Trophoblast cell (in vitro differentiated cells and primary cell): ENCODE measurements at regions not wholly inside any gene's neighbourhood (a gene's known extent, or its start where the extent isn't known, plus 50 kb on each side); places are given as distances from the start of the nearest gene placed in this dataset.

ENCODE experiments used
- DNase-seq, 2 donors: peaks; one replicate each; pipeline ENCODE4 v3.0.0-alpha.2; 2016
- H2AFZ ChIP-seq: 2 replicates; pipeline ENCODE4 v1.6.1; 2013; ENCODE audit warnings: low read length, moderate library complexity, mild to moderate bottlenecking; ENCODE audit not compliant: insufficient read depth, poor library complexity
- H2AK5ac ChIP-seq: 2 replicates; pipeline ENCODE4 v1.6.1; 2013; ENCODE audit warnings: mild to moderate bottlenecking, low read length
- H2BK120ac ChIP-seq: 2 replicates; pipeline ENCODE4 v1.6.1; 2013; ENCODE audit warnings: low read length, mild to moderate bottlenecking, moderate library complexity; ENCODE audit not compliant: insufficient read depth, poor library complexity
- H2BK12ac ChIP-seq: 2 replicates; pipeline ENCODE4 v1.6.1; 2013; ENCODE audit warnings: mild to moderate bottlenecking, low read length, moderate library complexity
- H2BK5ac ChIP-seq: 2 replicates; pipeline ENCODE4 v1.6.1; 2013; ENCODE audit warnings: low read length, low read depth, moderate library complexity, mild to moderate bottlenecking; ENCODE audit not compliant: poor library complexity
- H3K14ac ChIP-seq: 2 replicates; pipeline ENCODE4 v1.6.1; 2013; ENCODE audit warnings: mild to moderate bottlenecking, low read length
- H3K18ac ChIP-seq: 2 replicates; pipeline ENCODE4 v1.6.1; 2013; ENCODE audit warnings: mild to moderate bottlenecking, low read length
- H3K23ac ChIP-seq: 2 replicates; pipeline ENCODE4 v1.6.1; 2013; ENCODE audit warnings: low read length
- H3K27ac ChIP-seq: 2 replicates; pipeline ENCODE4 v1.5.1; 2013; ENCODE audit warnings: low read depth, mild to moderate bottlenecking, inconsistent platforms, low read length, moderate library complexity
- H3K27me3 ChIP-seq: 2 replicates; pipeline ENCODE4 v1.6.1; 2013; ENCODE audit warnings: inconsistent platforms, mild to moderate bottlenecking, low read length, moderate library complexity; ENCODE audit not compliant: insufficient read depth
- H3K36me3 ChIP-seq, 2 experiments: 1 replicate in 1 of 2; 2 replicates in 1 of 2; pipeline ENCODE4 v1.6.1; 2013; ENCODE audit warnings: low read length in 2 of 2, mild to moderate bottlenecking in 2 of 2, moderate library complexity in 1 of 2; ENCODE audit not compliant: insufficient read depth in 2 of 2, control insufficient read depth in 1 of 2
- H3K4ac ChIP-seq: 2 replicates; pipeline ENCODE4 v1.6.1; 2013; ENCODE audit warnings: low read depth, mild to moderate bottlenecking, low read length, moderate library complexity
- H3K4me1 ChIP-seq, 2 experiments: 1 replicate in 1 of 2; 2 replicates in 1 of 2; pipeline ENCODE4 v1.6.1; 2013; ENCODE audit warnings: low read length in 2 of 2, mild to moderate bottlenecking in 2 of 2, moderate library complexity in 1 of 2; ENCODE audit not compliant: insufficient read depth in 2 of 2, control insufficient read depth in 1 of 2
- H3K4me2 ChIP-seq: 2 replicates; pipeline ENCODE4 v1.6.1; 2013; ENCODE audit warnings: inconsistent platforms, mild to moderate bottlenecking, low read length, moderate library complexity
- H3K4me3 ChIP-seq: 2 replicates; pipeline ENCODE4 v1.5.1; 2013; ENCODE audit warnings: mild to moderate bottlenecking, low read depth, low read length, inconsistent platforms
- H3K79me1 ChIP-seq: one replicate; pipeline ENCODE4 v1.6.1; 2013; ENCODE audit warnings: low read length
- H3K79me2 ChIP-seq: 2 replicates; pipeline ENCODE4 v1.6.1; 2013; ENCODE audit warnings: low read length, mild to moderate bottlenecking; ENCODE audit not compliant: control insufficient read depth, insufficient read depth, poor library complexity
- H3K9ac ChIP-seq: 2 replicates; pipeline ENCODE4 v1.6.1; 2013; ENCODE audit warnings: mild to moderate bottlenecking, low read length
- H3K9me3 ChIP-seq: 2 replicates; pipeline ENCODE4 v1.6.1; 2013; ENCODE audit warnings: low read depth, mild to moderate bottlenecking, control low read depth, inconsistent platforms, low read length; ENCODE audit not compliant: insufficient read depth
- H4K12ac ChIP-seq: 2 replicates; pipeline ENCODE4 v1.6.1; 2013; ENCODE audit warnings: low read depth, mild to moderate bottlenecking, low read length, moderate library complexity
- H4K8ac ChIP-seq: 2 replicates; pipeline ENCODE4 v1.6.1; 2013; ENCODE audit warnings: low read depth, mild to moderate bottlenecking, low read length, moderate library complexity
- H4K91ac ChIP-seq: one replicate; pipeline ENCODE4 v1.6.1; 2013; ENCODE audit warnings: low read depth, mild to moderate bottlenecking, low read length, moderate library complexity
- WGBS: extraction: QIAGEN DNeasy Blood & Tissue Kit; methylation state at CpG from one replicate; pipeline ENCODE4 v1.1.7; 2013; ENCODE audit warnings: missing lambda C conversion rate; ENCODE audit not compliant: insufficient read length, insufficient coverage; ENCODE audit errors: extremely low coverage; 5-methylcytosine and 5-hydroxymethylcytosine counted together

DNA sequence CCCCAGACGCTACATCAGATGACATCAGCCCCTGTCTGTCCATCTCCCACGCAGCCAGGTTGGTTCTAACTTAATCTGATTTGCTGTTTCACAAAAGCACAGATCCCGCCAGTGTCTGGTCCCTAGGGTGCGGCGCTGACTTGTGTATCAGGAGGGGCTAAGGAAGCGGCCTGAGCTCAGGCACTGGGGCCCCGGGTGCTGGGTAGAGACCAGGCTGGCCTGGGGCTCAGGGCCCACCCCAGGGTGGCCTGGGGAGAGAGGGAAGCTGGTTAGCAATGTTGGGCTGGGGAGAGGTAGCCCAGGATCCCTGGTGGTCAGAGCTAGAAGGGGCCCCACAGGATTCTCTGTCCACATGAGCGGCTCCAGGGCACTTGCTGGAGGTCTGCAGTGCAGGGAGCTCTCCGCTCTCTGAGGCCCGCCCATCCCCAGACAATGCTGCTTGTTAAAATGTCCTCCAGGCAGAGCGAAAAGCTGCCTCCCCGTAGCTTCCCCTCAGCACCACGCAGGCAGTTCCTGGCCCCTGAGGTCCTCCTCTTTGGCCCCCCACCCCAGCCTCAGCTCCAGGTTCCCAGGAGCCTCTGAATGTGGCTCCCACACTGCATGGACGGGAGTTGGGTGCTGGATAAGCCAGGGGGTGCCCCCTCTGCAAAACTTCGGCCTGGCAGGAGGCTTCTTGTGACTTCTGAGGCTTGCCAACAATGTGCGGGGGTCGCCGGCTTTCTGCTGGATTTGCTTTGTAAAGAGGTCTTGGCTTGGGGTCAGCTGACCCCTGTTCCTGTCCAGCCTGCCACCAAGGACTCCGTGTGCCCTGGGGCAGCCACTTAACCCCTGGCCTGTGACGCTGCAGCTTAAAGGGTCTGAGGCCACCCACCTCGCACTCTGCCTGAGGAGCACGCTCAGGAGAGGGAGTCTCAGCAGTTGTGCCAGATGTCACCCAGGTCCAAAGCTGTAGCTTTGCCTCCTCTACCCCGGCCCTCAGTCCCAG lies 112.9 kb downstream of the CPZ start:
- no peak overlapping the region for H2BK12ac ChIP-seq
- H2BK120ac ChIP-seq = no peak overlapping the region
- H3K27ac ChIP-seq = no peak overlapping the region
- DNase-seq = no peak
- no peaks in the 10 kb centered on the region for H3K79me1 ChIP-seq
- H3K4me1 ChIP-seq = peaks cover 11 to 14% of the 10 kb centered on the region in 2 experiments
- H3K36me3 ChIP-seq = no peaks in the 10 kb centered on the region
- no peaks in the 10 kb centered on the region for H3K27me3 ChIP-seq
- no peaks in the 10 kb centered on the region for H3K9me3 ChIP-seq
- no peak overlapping the region for H3K4me3 ChIP-seq
- no CpG with 5 or more reads among the region's 23 CpGs for WGBS
- no peak overlapping the region for H2BK5ac ChIP-seq
- no peak overlapping the region for H4K8ac ChIP-seq
- no peak overlapping the region for H3K4ac ChIP-seq
- no peak overlapping the region for H3K18ac ChIP-seq
- H3K79me2 ChIP-seq = no peaks in the 10 kb centered on the region
- no peak overlapping the region for H4K91ac ChIP-seq
- no peak overlapping the region for H3K14ac ChIP-seq
- H3K9ac ChIP-seq = no peak overlapping the region
- no peak overlapping the region for H2AK5ac ChIP-seq
- H3K4me2 ChIP-seq = no peak overlapping the region
- H2AFZ ChIP-seq = no peak overlapping the region
- H3K23ac ChIP-seq = no peak overlapping the region
- no peak overlapping the region for H4K12ac ChIP-seq

DNA sequence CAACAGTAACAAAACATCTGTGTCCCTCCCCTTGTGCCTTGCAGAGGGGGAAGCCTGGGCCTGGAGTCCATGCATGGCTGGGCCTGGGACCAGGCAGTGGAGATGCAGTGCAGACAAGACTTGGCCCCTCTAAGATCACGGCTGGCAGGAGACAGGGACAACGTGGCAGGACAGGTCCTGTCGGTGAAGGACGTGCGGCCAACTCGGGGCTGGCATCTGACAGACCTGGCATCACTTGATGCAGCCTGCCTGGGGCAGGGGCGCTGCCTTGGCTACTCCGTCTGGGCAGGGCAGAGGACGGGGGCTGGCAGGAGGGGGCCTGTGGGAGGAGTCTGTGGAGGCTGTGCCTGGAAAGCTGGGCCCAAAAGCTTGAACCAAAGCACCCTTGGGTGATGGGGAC lies 112.1 kb downstream of the CPZ start:
- peaks cover 11 to 14% of the 10 kb centered on the region in 2 experiments for H3K4me1 ChIP-seq
- no peak overlapping the region for H3K18ac ChIP-seq
- no peaks in the 10 kb centered on the region for H3K36me3 ChIP-seq
- no peak overlapping the region for H2BK12ac ChIP-seq
- H3K4me3 ChIP-seq = no peak overlapping the region
- H2BK120ac ChIP-seq = no peak overlapping the region
- no peak overlapping the region for H3K9ac ChIP-seq
- no peaks in the 10 kb centered on the region for H3K79me1 ChIP-seq
- H3K79me2 ChIP-seq = no peaks in the 10 kb centered on the region
- no peak overlapping the region for H4K91ac ChIP-seq
- no peak overlapping the region for H2AK5ac ChIP-seq
- H2AFZ ChIP-seq = no peak overlapping the region
- no peak for DNase-seq
- no peak overlapping the region for H2BK5ac ChIP-seq
- H3K23ac ChIP-seq = no peak overlapping the region
- H3K9me3 ChIP-seq = no peaks in the 10 kb centered on the region
- H4K12ac ChIP-seq = no peak overlapping the region
- WGBS = no CpG with 5 or more reads among the region's 9 CpGs
- no peak overlapping the region for H3K27ac ChIP-seq
- H4K8ac ChIP-seq = no peak overlapping the region
- H3K4me2 ChIP-seq = no peak overlapping the region
- no peak overlapping the region for H3K4ac ChIP-seq
- H3K14ac ChIP-seq = no peak overlapping the region
- H3K27me3 ChIP-seq = no peaks in the 10 kb centered on the region

DNA sequence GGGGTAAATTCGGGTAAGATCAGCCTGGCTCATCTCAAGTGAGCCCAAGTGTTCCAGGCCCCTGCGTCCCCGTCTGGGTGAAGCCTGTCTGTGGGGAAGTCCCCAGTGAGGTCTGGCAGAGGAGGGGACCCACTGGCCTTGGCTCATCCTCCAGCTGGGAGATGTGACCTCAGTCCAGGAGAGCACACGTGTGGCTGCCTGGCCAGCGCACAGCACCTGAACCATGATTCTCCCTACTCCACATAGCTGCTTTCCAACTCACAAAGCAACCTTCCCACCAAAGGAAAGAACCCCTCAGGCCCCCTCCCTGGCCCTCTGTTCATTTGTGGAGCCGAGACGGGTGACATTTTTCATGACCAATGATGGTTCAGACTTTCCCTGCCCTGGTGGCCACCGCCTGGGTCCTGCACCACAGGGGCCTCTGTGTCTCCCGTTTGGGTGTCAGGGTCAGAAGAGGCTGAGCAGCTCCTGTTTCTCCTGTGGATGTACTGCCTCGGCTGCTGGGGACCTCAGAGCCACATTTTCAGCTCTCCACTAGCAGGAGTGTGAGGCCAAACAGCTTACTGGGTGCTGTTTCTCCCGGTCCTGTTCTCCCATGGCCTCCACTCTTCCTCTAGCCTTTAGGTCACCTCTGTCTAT lies 111.4 kb downstream of the CPZ start:
- H3K9ac ChIP-seq = no peak overlapping the region
- H3K27me3 ChIP-seq = no peaks in the 10 kb centered on the region
- H3K9me3 ChIP-seq = no peaks in the 10 kb centered on the region
- H2AFZ ChIP-seq = no peak overlapping the region
- H3K23ac ChIP-seq = no peak overlapping the region
- no peak overlapping the region for H4K91ac ChIP-seq
- no peaks in the 10 kb centered on the region for H3K79me2 ChIP-seq
- peaks cover 11 to 14% of the 10 kb centered on the region in 2 experiments for H3K4me1 ChIP-seq
- H4K8ac ChIP-seq = no peak overlapping the region
- whole genome bisulfite sequencing = no CpG with 5 or more reads among the region's 11 CpGs
- H3K4me2 ChIP-seq = no peak overlapping the region
- H2AK5ac ChIP-seq = no peak overlapping the region
- H2BK5ac ChIP-seq = no peak overlapping the region
- H4K12ac ChIP-seq = no peak overlapping the region
- H2BK12ac ChIP-seq = no peak overlapping the region
- H3K18ac ChIP-seq = no peak overlapping the region
- no peak overlapping the region for H3K4me3 ChIP-seq
- no peaks in the 10 kb centered on the region for H3K36me3 ChIP-seq
- no peak overlapping the region for H3K27ac ChIP-seq
- DNase-seq = no peak
- H3K4ac ChIP-seq = no peak overlapping the region
- no peaks in the 10 kb centered on the region for H3K79me1 ChIP-seq
- no peak overlapping the region for H3K14ac ChIP-seq
- no peak overlapping the region for H2BK120ac ChIP-seq

DNA sequence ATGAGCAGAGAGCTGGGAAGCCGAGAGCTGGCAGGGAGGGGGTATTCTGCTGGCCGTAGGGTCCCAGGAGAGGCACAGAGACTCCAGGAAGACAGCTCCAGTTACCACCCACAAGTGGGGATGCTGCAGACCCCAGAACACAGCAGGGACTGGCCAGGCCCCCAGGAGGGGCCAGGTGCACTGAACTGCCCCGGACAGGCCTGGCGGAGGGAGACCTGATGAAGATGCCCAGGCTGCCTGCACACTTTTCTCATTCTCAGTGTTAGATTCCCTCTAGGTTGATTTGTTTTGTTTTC lies 110.8 kb downstream of the CPZ start:
- Histone ChIP-seq H4K12ac (no peak overlapping the region), H2BK12ac (no peak overlapping the region), H3K14ac (no peak overlapping the region), H3K18ac (no peak overlapping the region), H3K36me3 (no peaks in the 10 kb centered on the region), H2BK5ac (no peak overlapping the region), H3K9me3 (no peaks in the 10 kb centered on the region), H3K4me2 (no peak overlapping the region), H4K91ac (no peak overlapping the region), H3K27me3 (no peaks in the 10 kb centered on the region), H2BK120ac (no peak overlapping the region), H2AK5ac (no peak overlapping the region), H3K27ac (no peak overlapping the region), H3K79me2 (no peaks in the 10 kb centered on the region), H3K4ac (no peak overlapping the region), H2AFZ (no peak overlapping the region), H4K8ac (no peak overlapping the region), H3K4me3 (no peak overlapping the region), H3K9ac (no peak overlapping the region), H3K4me1 (peaks cover 11 to 14% of the 10 kb centered on the region in 2 experiments), H3K79me1 (no peaks in the 10 kb centered on the region), H3K23ac (no peak overlapping the region)
- no peak for DNase-seq
- WGBS = no CpG with 5 or more reads among the region's 4 CpGs
